Neuronal stem cell (in vitro differentiated cells): ENCODE measurements at regions not wholly inside any gene's neighbourhood (a gene's known extent, or its start where the extent isn't known, plus 50 kb on each side); places are given as distances from the start of the nearest gene placed in this dataset.
A peak's percentile ranks its signal among the peaks of the same experiment; 100 is the strongest.

ENCODE experiments used
- DNase-seq: peaks from one replicate; pipeline ENCODE4 v3.0.0-alpha.2; 2013; ENCODE audit warnings: low spot score
- H2AFZ ChIP-seq: one replicate; pipeline ENCODE4 v1.6.1; 2013; ENCODE audit warnings: mild to moderate bottlenecking, low read length, inconsistent platforms
- H2AK5ac ChIP-seq: 2 replicates; pipeline ENCODE4 v1.6.1; 2013; ENCODE audit warnings: low read depth, mild to moderate bottlenecking, inconsistent platforms, low read length, moderate library complexity, mixed read lengths
- H2BK120ac ChIP-seq: 2 replicates; pipeline ENCODE4 v1.6.1; 2013; ENCODE audit warnings: low read depth, mild to moderate bottlenecking, inconsistent platforms, low read length, moderate library complexity, mixed read lengths
- H2BK12ac ChIP-seq: one replicate; pipeline ENCODE4 v1.6.1; 2013; ENCODE audit warnings: low read length, inconsistent platforms
- H2BK15ac ChIP-seq: 2 replicates; pipeline ENCODE4 v1.6.1; 2013; ENCODE audit warnings: mild to moderate bottlenecking, low read length, inconsistent platforms, mixed read lengths
- H2BK5ac ChIP-seq: one replicate; pipeline ENCODE4 v1.6.1; 2013; ENCODE audit warnings: inconsistent platforms, mild to moderate bottlenecking, low read length, moderate library complexity
- H3K14ac ChIP-seq: one replicate; pipeline ENCODE4 v1.6.1; 2013; ENCODE audit warnings: low read length, inconsistent platforms
- H3K18ac ChIP-seq: 2 replicates; pipeline ENCODE4 v1.6.1; 2013; ENCODE audit warnings: low read length, inconsistent platforms
- H3K23ac ChIP-seq: 2 replicates; pipeline ENCODE4 v1.6.1; 2013; ENCODE audit warnings: low read depth, mild to moderate bottlenecking, mixed read lengths, low read length, inconsistent platforms; ENCODE audit not compliant: poor library complexity
- H3K27ac ChIP-seq: replicated peaks from 3 replicates; pipeline ENCODE4 v1.5.1; 2013; ENCODE audit warnings: low read length, inconsistent platforms
- H3K27me3 ChIP-seq, 3 experiments: 2 replicates each; pipeline ENCODE4 v1.6.1; 2013; ENCODE audit warnings: low read length in 3 of 3, mild to moderate bottlenecking in 2 of 3, inconsistent platforms in 1 of 3, low read depth in 1 of 3, mixed read lengths in 1 of 3, moderate library complexity in 1 of 3; ENCODE audit not compliant: control insufficient read depth in 3 of 3, insufficient read depth in 3 of 3
- H3K36me3 ChIP-seq, 2 donors: replicated peaks in 1 of 2; 2 replicates each; pipeline ENCODE4 v1.6.1; 2013; ENCODE audit warnings: low read length in 2 of 2; ENCODE audit not compliant: control insufficient read depth in 2 of 2, insufficient read depth in 2 of 2
- H3K4ac ChIP-seq: 2 replicates; pipeline ENCODE4 v1.6.1; 2013; ENCODE audit warnings: inconsistent platforms, mild to moderate bottlenecking, low read length, moderate library complexity
- H3K4me1 ChIP-seq, 2 donors: 1 replicate in 1 of 2; 2 replicates in 1 of 2; pipeline ENCODE4 v1.6.1; 2013; ENCODE audit warnings: low read length in 2 of 2, low read depth in 1 of 2; ENCODE audit not compliant: control insufficient read depth in 2 of 2, insufficient read depth in 1 of 2
- H3K4me2 ChIP-seq: one replicate; pipeline ENCODE4 v1.6.1; 2013; ENCODE audit warnings: mild to moderate bottlenecking, low read length, inconsistent platforms; ENCODE audit not compliant: insufficient read depth, poor library complexity, severe bottlenecking
- H3K4me3 ChIP-seq, 2 donors: 2 replicates each; pipeline ENCODE4 v1.5.1; 2013; ENCODE audit warnings: low read length in 2 of 2, mild to moderate bottlenecking in 2 of 2, inconsistent platforms in 1 of 2, moderate library complexity in 1 of 2
- H3K79me1 ChIP-seq: one replicate; pipeline ENCODE4 v1.6.1; 2013; ENCODE audit warnings: low read depth, mild to moderate bottlenecking, inconsistent platforms, low read length, moderate library complexity
- H3K9ac ChIP-seq: one replicate; pipeline ENCODE4 v1.6.1; 2013; ENCODE audit warnings: mild to moderate bottlenecking, low read depth, low read length, inconsistent platforms; ENCODE audit not compliant: poor library complexity
- H3K9me3 ChIP-seq, 2 donors: replicated peaks in 1 of 2; 2 replicates each; pipeline versions ENCODE3 to v1.6.1; 2013; ENCODE audit warnings: low read length in 2 of 2, mild to moderate bottlenecking in 2 of 2, inconsistent platforms in 1 of 2, low read depth in 1 of 2, mixed read lengths in 1 of 2, moderate library complexity in 1 of 2; ENCODE audit not compliant: control insufficient read depth in 2 of 2, insufficient read depth in 1 of 2
- H4K8ac ChIP-seq: one replicate; pipeline ENCODE4 v1.6.1; 2013; ENCODE audit warnings: low read depth, mild to moderate bottlenecking, inconsistent platforms, low read length, moderate library complexity
- H4K91ac ChIP-seq: one replicate; pipeline ENCODE4 v1.6.1; 2013; ENCODE audit warnings: low read length, low read depth, mild to moderate bottlenecking, inconsistent platforms; ENCODE audit not compliant: poor library complexity
- WGBS, 2 donors: extraction: QIAGEN DNeasy Blood & Tissue Kit; methylation state at CpG; one replicate each; pipeline ENCODE4 v1.1.7; 2013; ENCODE audit warnings: missing lambda C conversion rate in 2 of 2, mixed read lengths in 1 of 2; ENCODE audit not compliant: insufficient read length in 2 of 2, insufficient replicate concordance in 1 of 2; ENCODE audit errors: extremely low coverage in 2 of 2; 5-methylcytosine and 5-hydroxymethylcytosine counted together

- DNase-seq, result no peak
- H3K4me2 ChIP-seq, result no peak overlapping the region
- H3K36me3 ChIP-seq, result no peaks in the 10 kb centered on the region
- no peaks in the 10 kb centered on the region for H3K79me1 ChIP-seq
- no peak overlapping the region for H4K91ac ChIP-seq
- H2AK5ac ChIP-seq, result no peak overlapping the region
- peaks cover 5 to 25% of the 10 kb centered on the region in 2 donors for H3K4me1 ChIP-seq
- no peak overlapping the region for H2BK15ac ChIP-seq
- no peaks in the 10 kb centered on the region for H3K9me3 ChIP-seq
- no CpG with 5 or more reads among the region's 11 CpGs for whole genome bisulfite sequencing, 2 donors
- no peaks in the 10 kb centered on the region for H3K27me3 ChIP-seq
- no peak overlapping the region for H3K27ac ChIP-seq
- no peak overlapping the region for H3K4me3 ChIP-seq
- H2BK12ac ChIP-seq, result no peak overlapping the region
- no peak overlapping the region for H3K14ac ChIP-seq
- no peak overlapping the region for H2BK120ac ChIP-seq
- no peak overlapping the region for H2BK5ac ChIP-seq
- H3K9ac ChIP-seq, result no peak overlapping the region
- peak overlapping the region; percentile 54 for H2AFZ ChIP-seq
- no peak overlapping the region for H3K23ac ChIP-seq
- no peak overlapping the region for H3K18ac ChIP-seq
- H4K8ac ChIP-seq, result no peak overlapping the region
- no peak overlapping the region for H3K4ac ChIP-seq
Measured at GRCh38 chr16:73717266-73717974, 579.2 kb upstream of the PSMD7 start.

GRCh38 chr16:73714976-73715375 is 581.6 kb upstream of the PSMD7 start:
- H4K91ac ChIP-seq, result no peak overlapping the region

DNA sequence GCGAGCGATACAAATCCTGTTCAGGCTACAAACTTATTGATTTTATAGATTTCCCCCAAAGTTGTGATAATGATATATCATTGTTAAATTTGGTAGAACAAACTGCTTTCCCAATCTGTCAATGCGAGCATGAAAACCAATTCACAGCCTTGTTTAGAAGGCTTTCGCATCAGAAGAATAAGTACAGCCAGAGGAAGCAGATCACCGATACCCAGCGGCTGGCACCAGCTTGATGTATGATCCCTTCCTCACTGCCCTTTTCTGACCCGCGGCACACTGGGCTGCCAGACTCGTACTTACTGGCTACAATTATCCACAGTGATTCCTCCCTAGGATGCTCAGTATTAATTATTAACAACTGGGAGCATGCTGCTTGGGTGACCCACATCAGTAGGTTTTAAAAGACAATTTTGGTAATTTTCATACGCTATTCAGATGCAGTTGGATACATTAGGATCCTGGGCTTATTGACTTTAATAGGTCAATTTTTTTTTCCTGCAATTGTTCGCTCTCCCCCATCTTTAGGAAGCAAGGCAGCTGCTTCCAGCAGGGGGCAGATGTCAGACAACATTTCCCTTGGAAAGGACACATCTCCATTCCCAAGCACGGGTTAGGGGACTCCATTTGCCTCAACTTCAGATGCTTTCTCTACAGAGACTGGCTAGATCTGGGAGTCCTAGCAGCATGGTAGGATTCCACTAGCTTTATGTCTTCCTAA is 582.7 kb upstream of the PSMD7 start:
- no peak overlapping the region for H3K4me2 ChIP-seq
- no peak overlapping the region for H3K14ac ChIP-seq
- no peak overlapping the region for H3K4ac ChIP-seq
- H3K23ac ChIP-seq, result no peak overlapping the region
- no CpG with 5 or more reads among the region's 12 CpGs for WGBS, 2 donors
- peak overlapping the region; percentile 38 for H2AFZ ChIP-seq
- H3K4me1 ChIP-seq, result peaks cover 5 to 33% of the 10 kb centered on the region in 2 donors
- no peaks in the 10 kb centered on the region for H3K79me1 ChIP-seq
- no peaks in the 10 kb centered on the region for H3K27me3 ChIP-seq
- no peak overlapping the region for H3K4me3 ChIP-seq
- no peaks in the 10 kb centered on the region for H3K36me3 ChIP-seq
- no peak overlapping the region for H2BK120ac ChIP-seq
- H4K8ac ChIP-seq, result no peak overlapping the region
- no peak for DNase-seq
- no peak overlapping the region for H2BK12ac ChIP-seq
- no peak overlapping the region for H4K91ac ChIP-seq
- no peak overlapping the region for H2BK15ac ChIP-seq
- H3K9ac ChIP-seq, result no peak overlapping the region
- no peak overlapping the region for H2BK5ac ChIP-seq
- no peak overlapping the region for H3K27ac ChIP-seq
- no peaks in the 10 kb centered on the region for H3K9me3 ChIP-seq
- no peak overlapping the region for H3K18ac ChIP-seq
- no peak overlapping the region for H2AK5ac ChIP-seq

More at GRCh38 chr16:73714976-73715375, 581.6 kb upstream of the PSMD7 start:
- H2AK5ac ChIP-seq, result no peak overlapping the region
- H2BK120ac ChIP-seq, result no peak overlapping the region
- no peak overlapping the region for H4K8ac ChIP-seq
- H2BK12ac ChIP-seq, result no peak overlapping the region
- no peaks in the 10 kb centered on the region for H3K9me3 ChIP-seq
- H3K79me1 ChIP-seq, result no peaks in the 10 kb centered on the region
- no peak overlapping the region for H3K4me3 ChIP-seq
- no peak overlapping the region for H3K18ac ChIP-seq
- no peak overlapping the region for H3K23ac ChIP-seq
- no peak overlapping the region for H3K4ac ChIP-seq
- peaks cover 5 to 33% of the 10 kb centered on the region in 2 donors for H3K4me1 ChIP-seq
- no peak overlapping the region for H3K27ac ChIP-seq
- no peak for DNase-seq
- no peak overlapping the region for H2BK15ac ChIP-seq
- H2AFZ ChIP-seq, result no peak overlapping the region
- H3K27me3 ChIP-seq, result no peaks in the 10 kb centered on the region
- H2BK5ac ChIP-seq, result no peak overlapping the region
- no peaks in the 10 kb centered on the region for H3K36me3 ChIP-seq
- no CpG with 5 or more reads among the region's 8 CpGs for WGBS, 2 donors
- H3K9ac ChIP-seq, result no peak overlapping the region
- no peak overlapping the region for H3K14ac ChIP-seq
- no peak overlapping the region for H3K4me2 ChIP-seq

GRCh38 chr16:73713251-73713650 is 583.4 kb upstream of the PSMD7 start:
- DNase-seq, result no peak
- H3K27ac ChIP-seq, result no peak overlapping the region

More at GRCh38 chr16:73713251-73713650, 583.4 kb upstream of the PSMD7 start:
- no peak overlapping the region for H3K18ac ChIP-seq
- no peak overlapping the region for H4K91ac ChIP-seq
- H2AFZ ChIP-seq, result peak overlapping the region; percentile 72
- no peak overlapping the region for H2BK15ac ChIP-seq
- no peak overlapping the region for H2BK12ac ChIP-seq
- no peak overlapping the region for H4K8ac ChIP-seq
- no peak overlapping the region for H2BK5ac ChIP-seq
- no peak overlapping the region for H3K4me3 ChIP-seq
- H3K27me3 ChIP-seq, result no peaks in the 10 kb centered on the region
- no peak overlapping the region for H3K4me2 ChIP-seq
- H3K14ac ChIP-seq, result no peak overlapping the region
- no peak overlapping the region for H2AK5ac ChIP-seq
- H2BK120ac ChIP-seq, result no peak overlapping the region
- H3K9ac ChIP-seq, result no peak overlapping the region
- WGBS, 2 donors, result no CpG with 5 or more reads among the region's 8 CpGs
- H3K9me3 ChIP-seq, result no peaks in the 10 kb centered on the region
- H3K36me3 ChIP-seq, result no peaks in the 10 kb centered on the region
- H3K23ac ChIP-seq, result no peak overlapping the region
- no peak overlapping the region for H3K4ac ChIP-seq
- H3K79me1 ChIP-seq, result no peaks in the 10 kb centered on the region
- H3K4me1 ChIP-seq, result peaks cover 5 to 33% of the 10 kb centered on the region in 2 donors
